ENCODE measurements at regions not wholly inside any gene's neighbourhood (a gene's known extent, or its start where the extent isn't known, plus 50 kb on each side); places are given as distances from the start of the nearest gene placed in this dataset.

DNA sequence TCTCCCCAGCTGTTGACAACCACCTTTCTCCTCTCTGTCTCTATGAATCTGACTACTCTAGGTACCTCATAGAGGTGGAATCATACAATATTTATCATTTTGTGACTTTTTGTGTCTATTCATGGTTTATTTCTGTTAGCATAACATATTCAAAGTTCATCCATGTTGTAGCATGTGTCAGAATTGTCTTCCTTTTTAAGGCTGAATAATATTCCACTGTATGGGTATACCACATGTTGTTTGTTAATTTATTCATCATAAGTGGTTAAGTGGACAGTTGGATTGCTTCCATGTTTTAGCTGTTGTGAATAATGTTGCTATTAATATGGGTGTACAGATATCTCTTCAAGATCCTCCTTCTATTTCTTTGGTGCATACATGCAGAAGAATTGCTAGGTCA is 69.9 kb upstream of the COMTD1 start:
- Histone ChIP-seq H3K9me3 (peaks cover 15% of the 10 kb centered on the region; the same call in 1 of the 2 replicates), H3F3A (replicated peaks; ENCODE audit: insufficient read depth) (peaks cover 11% of the 10 kb centered on the region), H3K9me2 (no peaks in the 10 kb centered on the region), H3K9ac (no peak overlapping the region), H3K4me1 (ENCODE audit: control insufficient read depth in 1 of 2, insufficient read depth in 2 of 2, low read depth in 1 of 2, low read length in 1 of 2) (no peaks in the 10 kb centered on the region), H3K27me3 (ENCODE audit: insufficient read depth) (no peaks in the 10 kb centered on the region), H4K20me1 (ENCODE audit: insufficient read depth) (no peaks in the 10 kb centered on the region), H2AFZ (ENCODE audit: low read depth) (no peak overlapping the region), H3K79me2 (ENCODE audit: insufficient read depth) (no peaks in the 10 kb centered on the region), H3K36me3 (replicated peaks in 1 of 2; ENCODE audit: control insufficient read depth in 1 of 2, insufficient read depth in 2 of 2, low read length in 1 of 2) (no peaks in the 10 kb centered on the region), H3K4me3 (ENCODE audit: low read depth in 2 of 2, low read length in 1 of 2) (no peak overlapping the region), H3K4me2 (no peak overlapping the region), H3K27ac (ENCODE audit: low read depth in 2 of 2, low read length in 1 of 2) (no peak overlapping the region)
- ChIA-PET CTCF (no interaction called here), POLR2A (no interaction called here)
- TF ChIP-seq RAD21 (IDR thresholded peaks at IDR 0.05; ENCODE audit: low read length): no peak
- TF ChIP-seq EP300 (IDR thresholded peaks at IDR 0.05; ENCODE audit: borderline replicate concordance in 1 of 2, low read depth in 1 of 2, low read length in 1 of 2): no peak
- no peak for TF ChIP-seq CHD2 (IDR thresholded peaks at IDR 0.05; ENCODE audit: low read length, partially characterized antibody)
- TF ChIP-seq SIN3A (IDR thresholded peaks at IDR 0.05; ENCODE audit: borderline replicate concordance, low read depth, low read length): no peak
- no peak for TF ChIP-seq TCF12 (IDR thresholded peaks at IDR 0.05)
- TF ChIP-seq, protein P1, sequence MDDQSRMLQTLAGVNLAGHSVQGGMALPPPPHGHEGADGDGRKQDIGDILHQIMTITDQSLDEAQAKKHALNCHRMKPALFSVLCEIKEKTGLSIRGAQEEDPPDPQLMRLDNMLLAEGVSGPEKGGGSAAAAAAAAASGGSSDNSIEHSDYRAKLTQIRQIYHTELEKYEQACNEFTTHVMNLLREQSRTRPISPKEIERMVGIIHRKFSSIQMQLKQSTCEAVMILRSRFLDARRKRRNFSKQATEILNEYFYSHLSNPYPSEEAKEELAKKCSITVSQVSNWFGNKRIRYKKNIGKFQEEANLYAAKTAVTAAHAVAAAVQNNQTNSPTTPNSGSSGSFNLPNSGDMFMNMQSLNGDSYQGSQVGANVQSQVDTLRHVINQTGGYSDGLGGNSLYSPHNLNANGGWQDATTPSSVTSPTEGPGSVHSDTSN (IDR thresholded peaks at IDR 0.05): no peak
- TF ChIP-seq NFIC (IDR thresholded peaks at IDR 0.05; ENCODE audit: borderline replicate concordance): no peak
- no peak for TF ChIP-seq TAF1 (IDR thresholded peaks at IDR 0.05; ENCODE audit: borderline replicate concordance, low read depth, low read length)
- TF ChIP-seq FOSL2 (IDR thresholded peaks at IDR 0.05; ENCODE audit: borderline replicate concordance, low read depth): no peak
- TF ChIP-seq EZH2phosphoT487 (IDR thresholded peaks at IDR 0.05; ENCODE audit: borderline replicate concordance, low read depth): no peak
- TF ChIP-seq YY1 (IDR thresholded peaks at IDR 0.05; ENCODE audit: low read depth): no peak
- no peak for TF ChIP-seq GATA2 (CRISPR knock-in tag; IDR thresholded peaks at IDR 0.05)
- TF ChIP-seq RFX5 (IDR thresholded peaks at IDR 0.05; ENCODE audit: low read length): no peak
- TF ChIP-seq ELF1 (IDR thresholded peaks at IDR 0.05): no peak
- no peak for TF ChIP-seq POLR2AphosphoS5 (IDR thresholded peaks at IDR 0.05; ENCODE audit: low read depth, low read length)
- TF ChIP-seq NRF1 (IDR thresholded peaks at IDR 0.05; ENCODE audit: low read depth, low read length): no peak
- no peak for TF ChIP-seq RXRA (IDR thresholded peaks at IDR 0.05; ENCODE audit: borderline replicate concordance, low read depth)
- TF ChIP-seq, protein P2, sequence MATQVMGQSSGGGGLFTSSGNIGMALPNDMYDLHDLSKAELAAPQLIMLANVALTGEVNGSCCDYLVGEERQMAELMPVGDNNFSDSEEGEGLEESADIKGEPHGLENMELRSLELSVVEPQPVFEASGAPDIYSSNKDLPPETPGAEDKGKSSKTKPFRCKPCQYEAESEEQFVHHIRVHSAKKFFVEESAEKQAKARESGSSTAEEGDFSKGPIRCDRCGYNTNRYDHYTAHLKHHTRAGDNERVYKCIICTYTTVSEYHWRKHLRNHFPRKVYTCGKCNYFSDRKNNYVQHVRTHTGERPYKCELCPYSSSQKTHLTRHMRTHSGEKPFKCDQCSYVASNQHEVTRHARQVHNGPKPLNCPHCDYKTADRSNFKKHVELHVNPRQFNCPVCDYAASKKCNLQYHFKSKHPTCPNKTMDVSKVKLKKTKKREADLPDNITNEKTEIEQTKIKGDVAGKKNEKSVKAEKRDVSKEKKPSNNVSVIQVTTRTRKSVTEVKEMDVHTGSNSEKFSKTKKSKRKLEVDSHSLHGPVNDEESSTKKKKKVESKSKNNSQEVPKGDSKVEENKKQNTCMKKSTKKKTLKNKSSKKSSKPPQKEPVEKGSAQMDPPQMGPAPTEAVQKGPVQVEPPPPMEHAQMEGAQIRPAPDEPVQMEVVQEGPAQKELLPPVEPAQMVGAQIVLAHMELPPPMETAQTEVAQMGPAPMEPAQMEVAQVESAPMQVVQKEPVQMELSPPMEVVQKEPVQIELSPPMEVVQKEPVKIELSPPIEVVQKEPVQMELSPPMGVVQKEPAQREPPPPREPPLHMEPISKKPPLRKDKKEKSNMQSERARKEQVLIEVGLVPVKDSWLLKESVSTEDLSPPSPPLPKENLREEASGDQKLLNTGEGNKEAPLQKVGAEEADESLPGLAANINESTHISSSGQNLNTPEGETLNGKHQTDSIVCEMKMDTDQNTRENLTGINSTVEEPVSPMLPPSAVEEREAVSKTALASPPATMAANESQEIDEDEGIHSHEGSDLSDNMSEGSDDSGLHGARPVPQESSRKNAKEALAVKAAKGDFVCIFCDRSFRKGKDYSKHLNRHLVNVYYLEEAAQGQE (IDR thresholded peaks at IDR 0.05; ENCODE audit: low read depth, low read length): no peak
- DNase-seq: no peak

Data from SK-N-SH (cell line).